ENCODE measurements at regions not wholly inside any gene's neighbourhood (a gene's known extent, or its start where the extent isn't known, plus 50 kb on each side); places are given as distances from the start of the nearest gene placed in this dataset.

DNA sequence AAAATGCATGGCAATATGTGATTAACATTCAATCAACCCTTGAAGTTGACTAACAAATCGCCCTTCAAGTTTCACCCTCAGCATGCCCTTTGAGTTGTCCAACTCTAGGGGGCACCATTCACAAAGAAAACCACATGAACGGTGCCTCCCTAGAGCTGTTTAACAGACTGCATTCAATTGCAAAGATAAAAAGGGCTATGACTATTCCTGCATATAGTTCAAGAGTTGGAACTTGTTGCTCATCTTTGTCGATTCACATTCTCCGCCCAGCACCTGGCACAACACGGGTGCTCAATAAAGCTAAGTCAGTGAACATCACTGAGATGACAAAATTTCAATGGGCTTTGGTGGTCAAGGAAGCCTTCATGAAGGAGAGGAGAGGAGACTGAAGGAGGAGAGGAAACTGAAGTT lies 69.6 kb upstream of the SLC30A5 start:
- H3K27ac ChIP-seq (ENCODE audit: low read length), result no peak overlapping the region
- DNase-seq, result peak; percentile 43
- H4K20me1 ChIP-seq (ENCODE audit: insufficient read depth, low read length), result no peaks in the 10 kb centered on the region
- TF ChIP-seq EZH2 (IDR thresholded peaks at IDR 0.05; ENCODE audit: borderline replicate concordance, low read depth, low read length, severe bottlenecking) (no peak), CTCF (IDR thresholded peaks at IDR 0.05; ENCODE audit: borderline replicate concordance, extremely low read depth, low read length, poor library complexity, severe bottlenecking) (peak; percentile 83)
- peak overlapping the region; percentile 45; the same call in 1 of the 2 replicates for H2AFZ ChIP-seq (ENCODE audit: low read depth, low read length)
- H3K9me3 ChIP-seq (ENCODE audit: insufficient read depth, low read length, severe bottlenecking), result no peaks in the 10 kb centered on the region
- no peaks in the 10 kb centered on the region for H3K27me3 ChIP-seq (ENCODE audit: insufficient read depth, low read length, poor library complexity)
- ATAC-seq (ENCODE audit: insufficient read depth, low read depth), result peak; percentile 91
- no peak overlapping the region for H3K9ac ChIP-seq (ENCODE audit: low read depth, low read length)
- no peak overlapping the region for H3K4me2 ChIP-seq (ENCODE audit: insufficient read depth, low read length)
- no peaks in the 10 kb centered on the region for H3K36me3 ChIP-seq (ENCODE audit: insufficient read depth, low read length)
- no peaks in the 10 kb centered on the region for H3K79me2 ChIP-seq (ENCODE audit: insufficient read depth, low read length)
- H3K4me3 ChIP-seq (ENCODE audit: low read depth in 1 of 2, low read length in 2 of 2), result no peak overlapping the region
- no peaks in the 10 kb centered on the region for H3K4me1 ChIP-seq (ENCODE audit: insufficient read depth, low read length)

DNA sequence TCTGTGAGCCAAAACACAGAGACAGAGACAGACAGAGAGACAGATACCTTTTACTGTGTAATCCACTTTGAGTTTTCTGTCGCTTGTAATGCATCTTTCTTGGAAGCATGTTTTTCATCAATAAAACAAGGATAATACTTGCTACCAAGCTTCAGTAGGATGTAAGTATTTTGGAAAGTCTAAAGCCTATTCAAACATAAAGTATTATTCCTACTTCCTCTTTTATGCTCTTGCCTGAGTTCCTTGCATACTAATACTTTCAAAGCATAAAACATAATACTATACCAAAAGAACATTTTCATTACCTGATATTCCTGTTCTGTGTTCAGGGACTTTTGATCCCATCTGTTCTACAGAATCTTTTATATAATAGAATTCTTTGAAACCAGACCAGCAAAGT lies 64.5 kb upstream of the SLC30A5 start:
- Histone ChIP-seq H3K27me3 (ENCODE audit: insufficient read depth, low read length, poor library complexity) (no peaks in the 10 kb centered on the region), H3K79me2 (ENCODE audit: insufficient read depth, low read length) (no peaks in the 10 kb centered on the region), H3K27ac (ENCODE audit: low read length) (no peak overlapping the region), H3K4me2 (ENCODE audit: insufficient read depth, low read length) (no peak overlapping the region), H3K9me3 (ENCODE audit: insufficient read depth, low read length, severe bottlenecking) (no peaks in the 10 kb centered on the region), H3K4me1 (ENCODE audit: insufficient read depth, low read length) (no peaks in the 10 kb centered on the region), H4K20me1 (ENCODE audit: insufficient read depth, low read length) (no peaks in the 10 kb centered on the region), H3K36me3 (ENCODE audit: insufficient read depth, low read length) (no peaks in the 10 kb centered on the region), H3K9ac (ENCODE audit: low read depth, low read length) (no peak overlapping the region), H2AFZ (ENCODE audit: low read depth, low read length) (no peak overlapping the region), H3K4me3 (ENCODE audit: low read depth in 1 of 2, low read length in 2 of 2) (no peak overlapping the region)
- no peak for TF ChIP-seq CTCF (IDR thresholded peaks at IDR 0.05; ENCODE audit: borderline replicate concordance, extremely low read depth, low read length, poor library complexity, severe bottlenecking)
- no peak for TF ChIP-seq EZH2 (IDR thresholded peaks at IDR 0.05; ENCODE audit: borderline replicate concordance, low read depth, low read length, severe bottlenecking)
- ATAC-seq (ENCODE audit: insufficient read depth, low read depth) (no peak), DNase-seq (no peak)

DNA sequence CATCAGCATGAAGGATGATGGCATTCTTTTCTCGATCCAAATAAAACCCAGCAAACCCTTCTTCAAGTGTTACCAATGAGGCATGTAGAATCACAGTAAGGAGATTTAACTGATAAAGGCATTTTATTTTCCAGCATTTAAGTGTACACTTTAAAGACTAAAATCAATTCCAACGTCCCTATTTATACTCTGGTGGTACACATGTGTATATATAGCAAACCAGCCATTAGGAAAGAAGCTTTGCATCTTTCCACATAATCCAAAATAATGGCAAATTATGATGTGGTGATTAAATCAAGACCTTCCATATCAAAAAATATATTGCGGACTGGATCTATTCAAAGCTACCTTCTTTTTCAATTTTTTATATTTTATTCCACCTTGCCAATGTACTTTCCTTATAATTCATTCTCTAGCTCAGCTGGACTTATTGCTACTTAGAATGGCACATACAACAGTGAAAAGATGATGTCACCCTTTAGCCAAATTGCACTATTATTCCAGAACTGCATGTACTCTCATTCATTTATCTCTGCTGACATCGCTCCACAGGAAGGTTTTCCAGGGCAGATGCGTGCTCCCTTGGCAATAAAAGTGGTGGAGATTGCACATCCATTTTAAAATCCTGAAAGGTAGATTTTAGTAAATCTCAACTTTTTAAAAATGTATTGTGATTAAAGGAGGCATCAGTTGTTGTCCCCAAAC lies 63.3 kb upstream of the SLC30A5 start:
- H3K9me3 ChIP-seq (ENCODE audit: insufficient read depth, low read length, severe bottlenecking), result no peaks in the 10 kb centered on the region
- no peaks in the 10 kb centered on the region for H4K20me1 ChIP-seq (ENCODE audit: insufficient read depth, low read length)
- no peak for DNase-seq
- H3K27me3 ChIP-seq (ENCODE audit: insufficient read depth, low read length, poor library complexity), result no peaks in the 10 kb centered on the region
- H3K79me2 ChIP-seq (ENCODE audit: insufficient read depth, low read length), result no peaks in the 10 kb centered on the region
- no peak overlapping the region for H3K4me2 ChIP-seq (ENCODE audit: insufficient read depth, low read length)
- ATAC-seq (ENCODE audit: insufficient read depth, low read depth), result no peak
- H3K36me3 ChIP-seq (ENCODE audit: insufficient read depth, low read length), result no peaks in the 10 kb centered on the region
- H3K27ac ChIP-seq (ENCODE audit: low read length), result no peak overlapping the region
- H3K9ac ChIP-seq (ENCODE audit: low read depth, low read length), result no peak overlapping the region
- H3K4me1 ChIP-seq (ENCODE audit: insufficient read depth, low read length), result no peaks in the 10 kb centered on the region
- no peak for TF ChIP-seq EZH2 (IDR thresholded peaks at IDR 0.05; ENCODE audit: borderline replicate concordance, low read depth, low read length, severe bottlenecking)
- TF ChIP-seq CTCF (IDR thresholded peaks at IDR 0.05; ENCODE audit: borderline replicate concordance, extremely low read depth, low read length, poor library complexity, severe bottlenecking), result no peak
- H2AFZ ChIP-seq (ENCODE audit: low read depth, low read length), result no peak overlapping the region
- H3K4me3 ChIP-seq (ENCODE audit: low read depth in 1 of 2, low read length in 2 of 2), result no peak overlapping the region

All from DND-41 (cell line).